Ovary (tissue), 3 donors: ENCODE measurements at regions not wholly inside any gene's neighbourhood (a gene's known extent, or its start where the extent isn't known, plus 50 kb on each side); places are given as distances from the start of the nearest gene placed in this dataset.

Experiments
- POLR2A ChIP-seq: fragments of 450-650 bp; IDR thresholded peaks from one replicate; pipeline ENCODE4 v1.6.1; 2017; ENCODE audit warnings: antibody characterized with exemption, mild to moderate bottlenecking, moderate library complexity
- TF ChIP-seq, protein P1 (sequence below), 3 donors: fragments of 450-650 bp in 2 of 3; fragments of 200-600 bp in 1 of 3; IDR thresholded peaks; one replicate each; pipeline versions ENCODE4 v1.5.1 to v1.8.0; 2016 to 2022; ENCODE audit warnings: antibody characterized with exemption in 3 of 3, mild to moderate bottlenecking in 1 of 3
- donor health status: DM: no; HTN: no; CAD: no.

- TF ChIP-seq, protein P1, sequence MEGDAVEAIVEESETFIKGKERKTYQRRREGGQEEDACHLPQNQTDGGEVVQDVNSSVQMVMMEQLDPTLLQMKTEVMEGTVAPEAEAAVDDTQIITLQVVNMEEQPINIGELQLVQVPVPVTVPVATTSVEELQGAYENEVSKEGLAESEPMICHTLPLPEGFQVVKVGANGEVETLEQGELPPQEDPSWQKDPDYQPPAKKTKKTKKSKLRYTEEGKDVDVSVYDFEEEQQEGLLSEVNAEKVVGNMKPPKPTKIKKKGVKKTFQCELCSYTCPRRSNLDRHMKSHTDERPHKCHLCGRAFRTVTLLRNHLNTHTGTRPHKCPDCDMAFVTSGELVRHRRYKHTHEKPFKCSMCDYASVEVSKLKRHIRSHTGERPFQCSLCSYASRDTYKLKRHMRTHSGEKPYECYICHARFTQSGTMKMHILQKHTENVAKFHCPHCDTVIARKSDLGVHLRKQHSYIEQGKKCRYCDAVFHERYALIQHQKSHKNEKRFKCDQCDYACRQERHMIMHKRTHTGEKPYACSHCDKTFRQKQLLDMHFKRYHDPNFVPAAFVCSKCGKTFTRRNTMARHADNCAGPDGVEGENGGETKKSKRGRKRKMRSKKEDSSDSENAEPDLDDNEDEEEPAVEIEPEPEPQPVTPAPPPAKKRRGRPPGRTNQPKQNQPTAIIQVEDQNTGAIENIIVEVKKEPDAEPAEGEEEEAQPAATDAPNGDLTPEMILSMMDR (IDR thresholded peaks at IDR 0.05) = no peak
- no peak for TF ChIP-seq POLR2A
These were observed 554.0 kb upstream of the ZFHX3 start for GRCh38 chr16:73601911-73602310.
